ENCODE measurements at regions not wholly inside any gene's neighbourhood (a gene's known extent, or its start where the extent isn't known, plus 50 kb on each side); places are given as distances from the start of the nearest gene placed in this dataset.
"Not testable (repeated sequence)": the region's sequence is repeated elsewhere in the genome, so short reads cannot be mapped to it uniquely, and the experiment has no call there.

- TF ChIP-seq CTCF, POLR2A (IDR thresholded peaks at IDR 0.05): not testable (repeated sequence)
Measured at GRCh38 chr7:55715247-55715867, 143.1 kb upstream of the VOPP1 start.

Data from uterus (tissue), 2 donors.